GM21825 (cell line): ENCODE measurements at regions not wholly inside any gene's neighbourhood (a gene's known extent, or its start where the extent isn't known, plus 50 kb on each side); places are given as distances from the start of the nearest gene placed in this dataset.
"Not testable (repeated sequence)": the region's sequence is repeated elsewhere in the genome, so short reads cannot be mapped to it uniquely, and the experiment has no call there.

Source experiments
- ATAC-seq: cut with Tn5 transposase; IDR thresholded peaks from one replicate; pipeline ENCODE4 v1.9.1; 2021; ENCODE audit warnings: mild to moderate bottlenecking, moderate library complexity; ENCODE audit not compliant: unreplicated experiment

GRCh38 chr1:229710746-229711145 lies 84.7 kb downstream of the URB2 start:
- no peak for ATAC-seq

GRCh38 chr1:229714306-229714705 lies 88.3 kb downstream of the URB2 start:
- no peak for ATAC-seq

GRCh38 chr1:229714964-229715603 lies 89.0 kb downstream of the URB2 start:
- no peak for ATAC-seq

GRCh38 chr1:229716069-229716468 lies 90.0 kb downstream of the URB2 start:
- no peak for ATAC-seq

- no peak for ATAC-seq
Observed at GRCh38 chr1:229716704-229717103, 90.7 kb downstream of the URB2 start.

GRCh38 chr1:229717786-229718576 lies 91.9 kb downstream of the URB2 start:
- no peak for ATAC-seq

GRCh38 chr1:229726061-229726460 lies 100.0 kb downstream of the URB2 start:
- ATAC-seq, result no peak

- no peak for ATAC-seq
Observed at GRCh38 chr1:229729916-229730315, 103.9 kb downstream of the URB2 start.

GRCh38 chr1:229730573-229730972 lies 104.5 kb downstream of the URB2 start:
- no peak for ATAC-seq

- ATAC-seq, result no peak
Observed at GRCh38 chr1:229732061-229732460, 106.0 kb downstream of the URB2 start.

GRCh38 chr1:229736376-229736775 lies 110.3 kb downstream of the URB2 start:
- no peak for ATAC-seq

- not testable (repeated sequence) for ATAC-seq
Observed at GRCh38 chr1:229742614-229743013, 116.6 kb downstream of the URB2 start.

- no peak for ATAC-seq
Observed at GRCh38 chr1:229749992-229750391, 123.9 kb downstream of the URB2 start.

- ATAC-seq, result no peak
Observed at GRCh38 chr1:229751610-229752009, 125.6 kb downstream of the URB2 start.

- no peak for ATAC-seq
Observed at GRCh38 chr1:229752679-229753078, 126.6 kb downstream of the URB2 start.

GRCh38 chr1:229753764-229754551 lies 127.9 kb downstream of the URB2 start:
- ATAC-seq, result no peak

- no peak for ATAC-seq
Observed at GRCh38 chr1:229756666-229757065, 130.6 kb downstream of the URB2 start.

- no peak for ATAC-seq
Observed at GRCh38 chr1:229757226-229757625, 131.2 kb downstream of the URB2 start.

- no peak for ATAC-seq
Observed at GRCh38 chr1:229758101-229759036, 132.3 kb downstream of the URB2 start.

GRCh38 chr1:229759037-229759435 lies 133.0 kb downstream of the URB2 start:
- ATAC-seq, result no peak

- ATAC-seq, result no peak
Observed at GRCh38 chr1:229759586-229759985, 133.5 kb downstream of the URB2 start.
